ENCODE measurements at regions not wholly inside any gene's neighbourhood (a gene's known extent, or its start where the extent isn't known, plus 50 kb on each side); places are given as distances from the start of the nearest gene placed in this dataset.
"Not testable (repeated sequence)": the region's sequence is repeated elsewhere in the genome, so short reads cannot be mapped to it uniquely, and the experiment has no call there.

GRCh38 chr1:60842304-60842703 is 240.1 kb upstream of the NFIA start:
- TF ChIP-seq, protein P1, sequence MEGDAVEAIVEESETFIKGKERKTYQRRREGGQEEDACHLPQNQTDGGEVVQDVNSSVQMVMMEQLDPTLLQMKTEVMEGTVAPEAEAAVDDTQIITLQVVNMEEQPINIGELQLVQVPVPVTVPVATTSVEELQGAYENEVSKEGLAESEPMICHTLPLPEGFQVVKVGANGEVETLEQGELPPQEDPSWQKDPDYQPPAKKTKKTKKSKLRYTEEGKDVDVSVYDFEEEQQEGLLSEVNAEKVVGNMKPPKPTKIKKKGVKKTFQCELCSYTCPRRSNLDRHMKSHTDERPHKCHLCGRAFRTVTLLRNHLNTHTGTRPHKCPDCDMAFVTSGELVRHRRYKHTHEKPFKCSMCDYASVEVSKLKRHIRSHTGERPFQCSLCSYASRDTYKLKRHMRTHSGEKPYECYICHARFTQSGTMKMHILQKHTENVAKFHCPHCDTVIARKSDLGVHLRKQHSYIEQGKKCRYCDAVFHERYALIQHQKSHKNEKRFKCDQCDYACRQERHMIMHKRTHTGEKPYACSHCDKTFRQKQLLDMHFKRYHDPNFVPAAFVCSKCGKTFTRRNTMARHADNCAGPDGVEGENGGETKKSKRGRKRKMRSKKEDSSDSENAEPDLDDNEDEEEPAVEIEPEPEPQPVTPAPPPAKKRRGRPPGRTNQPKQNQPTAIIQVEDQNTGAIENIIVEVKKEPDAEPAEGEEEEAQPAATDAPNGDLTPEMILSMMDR (IDR thresholded peaks at IDR 0.05; ENCODE audit: low read depth, low read length, missing control alignments) = no peak
- no peak for DNase-seq (ENCODE audit: extremely low read depth, low read depth)
- H3K4me3 ChIP-seq (replicated peaks; ENCODE audit: low read depth, low read length) = no peak overlapping the region

DNA sequence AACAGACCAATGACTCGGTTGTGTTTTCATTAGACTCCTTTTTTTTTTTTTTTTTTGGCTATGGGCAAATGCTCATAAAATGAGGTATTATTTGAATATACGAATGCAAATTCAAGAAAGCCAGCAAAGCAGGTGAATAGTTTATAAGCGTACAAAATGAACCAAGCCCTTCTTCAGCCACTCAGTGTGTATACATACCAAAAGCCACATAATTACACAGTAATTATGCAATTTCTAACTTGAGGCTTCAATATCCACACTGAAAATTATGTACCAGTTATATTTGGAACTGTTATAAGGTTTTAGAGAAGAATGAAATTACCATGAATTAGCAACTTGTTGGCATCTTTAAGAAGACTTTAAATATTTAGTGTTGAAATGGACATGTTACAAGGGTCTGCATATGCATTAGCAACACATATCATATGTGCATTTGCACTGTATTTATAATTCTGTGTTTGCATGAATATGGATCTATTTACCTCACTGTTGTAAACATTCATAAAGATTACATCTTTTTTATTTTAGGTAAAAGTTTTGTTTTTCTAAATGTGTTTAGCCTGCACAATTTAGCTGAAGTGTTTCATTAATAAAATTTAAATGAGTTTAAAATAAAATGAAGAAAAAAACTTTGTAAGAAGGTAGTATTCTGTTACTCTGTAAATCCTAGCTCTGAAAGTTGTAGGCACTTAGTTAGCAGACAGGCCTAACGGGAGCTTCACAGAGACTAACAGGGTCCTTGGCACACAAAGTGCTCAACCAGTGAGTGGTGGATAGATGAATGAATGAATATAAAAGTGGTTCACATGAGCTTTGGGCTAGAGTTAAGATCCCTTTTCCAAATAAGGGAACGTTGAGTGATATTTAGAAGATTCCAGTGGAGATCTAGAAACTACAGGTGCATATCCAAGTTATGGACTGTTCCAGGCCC is 241.0 kb upstream of the NFIA start:
- no peak overlapping the region for H3K4me3 ChIP-seq (replicated peaks; ENCODE audit: low read depth, low read length)
- TF ChIP-seq, protein P1 (IDR thresholded peaks at IDR 0.05; ENCODE audit: low read depth, low read length, missing control alignments) = no peak
- no peak for DNase-seq (ENCODE audit: extremely low read depth, low read depth)

DNA sequence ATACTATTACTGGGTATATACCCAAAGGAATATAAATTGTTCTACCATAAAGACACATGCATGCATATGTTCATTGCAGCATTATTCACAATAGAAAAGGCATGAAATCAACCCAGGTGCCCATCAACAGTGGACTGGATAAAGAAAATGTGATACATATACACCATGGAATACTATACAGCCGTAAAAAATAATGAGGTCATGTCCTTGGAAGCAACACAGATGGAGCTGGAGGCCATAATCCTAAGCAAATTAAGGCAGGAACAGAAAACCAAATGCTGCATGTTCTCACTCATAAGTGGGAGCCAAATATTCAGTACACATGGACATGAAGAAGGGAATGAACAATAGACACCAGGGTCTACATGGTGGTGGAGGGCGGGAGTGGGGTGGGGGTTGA is 241.9 kb upstream of the NFIA start:
- H3K4me3 ChIP-seq (replicated peaks; ENCODE audit: low read depth, low read length); DNase-seq (ENCODE audit: extremely low read depth, low read depth): not testable (repeated sequence)

GRCh38 chr1:60835649-60836048 is 246.7 kb upstream of the NFIA start:
- H3K4me3 ChIP-seq (replicated peaks; ENCODE audit: low read depth, low read length) = no peak overlapping the region
- TF ChIP-seq, protein P1 (IDR thresholded peaks at IDR 0.05; ENCODE audit: low read depth, low read length, missing control alignments) = no peak
- DNase-seq (ENCODE audit: extremely low read depth, low read depth) = no peak

GRCh38 chr1:60833173-60833572 is 249.2 kb upstream of the NFIA start:
- no peak overlapping the region for H3K4me3 ChIP-seq (replicated peaks; ENCODE audit: low read depth, low read length)
- TF ChIP-seq, protein P1 (IDR thresholded peaks at IDR 0.05; ENCODE audit: low read depth, low read length, missing control alignments) = no peak
- DNase-seq (ENCODE audit: extremely low read depth, low read depth) = no peak

- no peak for DNase-seq (ENCODE audit: extremely low read depth, low read depth)
- no peak overlapping the region for H3K4me3 ChIP-seq (replicated peaks; ENCODE audit: low read depth, low read length)
- TF ChIP-seq, protein P1 (IDR thresholded peaks at IDR 0.05; ENCODE audit: low read depth, low read length, missing control alignments) = no peak
Measured at GRCh38 chr1:60832367-60832766, 250.0 kb upstream of the NFIA start.

DNA sequence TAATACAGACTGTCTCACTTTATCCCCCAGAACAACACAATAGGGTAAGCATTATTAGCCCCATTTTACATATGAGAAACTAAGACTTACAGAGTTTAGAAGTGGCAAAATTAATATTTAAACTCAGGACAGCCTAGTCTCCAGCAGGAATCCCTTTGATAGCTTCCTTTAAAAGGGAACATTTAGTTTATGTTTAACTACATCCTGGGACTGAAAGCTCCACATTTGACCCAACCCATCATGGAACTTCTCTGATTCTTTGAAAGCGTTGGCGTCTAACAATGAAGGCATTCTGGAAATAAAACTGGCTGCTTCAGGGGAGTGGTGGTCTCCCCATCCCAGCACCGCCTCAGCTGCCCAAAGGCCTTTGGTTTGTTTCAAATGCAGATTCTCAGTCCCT is 250.6 kb upstream of the NFIA start:
- no peak overlapping the region for H3K4me3 ChIP-seq (replicated peaks; ENCODE audit: low read depth, low read length)
- TF ChIP-seq, protein P1 (IDR thresholded peaks at IDR 0.05; ENCODE audit: low read depth, low read length, missing control alignments) = no peak
- no peak for DNase-seq (ENCODE audit: extremely low read depth, low read depth)

Measured in HFF-Myc (cell line).